HG02571 (cell line): ENCODE measurements at regions not wholly inside any gene's neighbourhood (a gene's known extent, or its start where the extent isn't known, plus 50 kb on each side); places are given as distances from the start of the nearest gene placed in this dataset.

ENCODE experiments used
- ATAC-seq: cut with Tn5 transposase; IDR thresholded peaks from one replicate; pipeline ENCODE4 v1.9.1; 2021; ENCODE audit warnings: mild to moderate bottlenecking, moderate library complexity; ENCODE audit not compliant: unreplicated experiment

- no peak for ATAC-seq
These were observed 544.5 kb upstream of the CDH11 start for GRCh38 chr16:65666132-65666941.

DNA sequence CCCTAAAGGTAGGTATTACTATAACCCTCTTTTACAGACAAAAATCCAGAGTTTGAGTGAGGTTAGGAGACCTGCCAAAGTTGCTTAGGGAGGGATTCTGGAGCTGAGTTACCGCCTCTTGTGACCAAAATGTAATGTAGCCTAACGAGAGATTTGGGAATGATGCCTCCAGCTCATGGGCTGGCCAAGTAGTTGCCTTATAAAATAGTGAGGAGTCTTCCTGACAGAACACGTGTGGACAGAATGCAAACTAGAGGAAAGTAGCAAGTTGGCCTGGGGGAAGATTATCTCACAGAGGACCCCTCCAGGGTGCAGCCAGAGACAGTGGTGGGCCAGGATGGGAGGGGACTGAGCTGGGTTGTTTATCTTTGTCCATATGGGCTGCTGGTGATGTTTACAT lies 543.7 kb upstream of the CDH11 start:
- no peak for ATAC-seq

- ATAC-seq, result no peak
These were observed 541.9 kb upstream of the CDH11 start for GRCh38 chr16:65663774-65664173.

- ATAC-seq, result no peak
These were observed 540.4 kb upstream of the CDH11 start for GRCh38 chr16:65662256-65662655.

- ATAC-seq, result no peak
These were observed 539.7 kb upstream of the CDH11 start for GRCh38 chr16:65661558-65661957.

DNA sequence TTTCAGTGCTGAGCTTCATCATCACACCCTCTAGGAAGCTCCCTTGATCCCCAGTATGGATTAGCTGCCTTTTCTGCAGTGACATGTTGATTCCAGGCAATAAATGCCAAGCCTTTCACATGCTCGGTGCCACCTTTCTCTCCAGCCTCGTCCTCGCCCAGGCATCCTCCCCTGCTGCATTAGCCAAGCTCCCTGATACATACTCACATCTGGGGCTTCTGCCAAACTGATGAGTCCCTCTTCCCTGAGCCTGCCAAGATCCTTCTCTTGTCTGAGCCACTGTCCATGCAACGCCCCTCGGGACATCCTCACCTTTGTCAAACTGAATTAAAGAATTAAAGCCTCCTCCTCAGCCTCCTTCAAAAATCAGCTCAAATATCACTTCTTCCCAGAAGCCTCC lies 538.5 kb upstream of the CDH11 start:
- ATAC-seq, result no peak

DNA sequence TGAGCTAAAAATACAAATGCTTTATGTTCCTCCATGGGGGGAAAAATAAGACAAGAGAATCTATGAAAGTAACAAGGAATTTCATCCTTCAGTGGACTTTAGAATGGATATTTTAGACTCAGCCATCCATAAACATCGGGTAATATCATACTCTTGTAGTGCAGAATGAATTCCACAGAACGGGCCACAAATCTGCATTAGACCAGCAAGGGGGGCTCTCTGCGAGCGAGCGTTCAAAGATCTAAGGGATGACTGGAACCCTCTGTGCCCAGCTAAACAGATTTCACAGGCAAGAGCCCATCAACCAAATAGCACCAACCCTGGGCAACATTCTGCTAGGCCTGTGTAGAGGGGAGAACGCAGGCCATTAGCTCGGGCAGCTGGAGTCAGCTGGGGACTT lies 537.9 kb upstream of the CDH11 start:
- no peak for ATAC-seq

DNA sequence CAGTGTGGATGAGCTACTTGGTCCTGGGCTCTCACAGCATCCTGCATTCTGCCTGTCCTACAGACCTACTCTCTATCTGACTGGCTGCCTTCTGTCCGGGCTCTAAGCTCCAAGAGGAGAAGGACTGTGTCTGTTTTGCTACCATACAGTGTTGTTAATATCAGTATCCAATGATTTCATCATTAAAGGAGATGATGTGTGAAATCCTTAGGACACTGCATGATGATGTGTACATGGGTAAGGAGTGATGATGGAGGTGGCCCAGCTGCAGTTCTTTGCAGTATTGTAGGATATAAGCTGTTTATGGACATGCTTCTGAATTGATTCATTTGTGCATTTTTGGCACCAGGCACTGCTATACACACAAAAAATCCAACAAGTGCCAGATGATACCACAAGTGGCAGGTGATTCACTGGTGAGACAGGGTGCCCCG lies 536.9 kb upstream of the CDH11 start:
- ATAC-seq, result no peak

DNA sequence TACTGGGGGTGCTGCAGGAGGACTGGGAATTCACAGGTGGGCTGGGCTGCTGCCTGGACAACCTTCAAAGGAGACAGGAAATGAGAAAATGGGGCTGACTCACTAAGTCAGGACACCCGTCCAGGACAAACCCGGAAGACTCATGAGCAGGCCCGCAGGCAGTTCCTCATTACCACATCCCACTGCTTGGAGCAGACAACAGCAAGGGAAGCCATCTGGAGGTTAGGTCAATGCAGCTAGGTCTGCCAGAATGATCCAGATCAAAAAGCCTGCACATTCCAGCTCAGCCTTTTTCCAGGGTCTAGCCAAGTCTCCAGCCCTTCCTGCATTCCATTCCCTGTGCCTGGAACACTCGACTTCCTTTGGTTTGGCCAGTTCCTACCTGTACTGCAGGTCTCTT lies 536.5 kb upstream of the CDH11 start:
- no peak for ATAC-seq

- no peak for ATAC-seq
These were observed 535.7 kb upstream of the CDH11 start for GRCh38 chr16:65657556-65657955.

- ATAC-seq, result no peak
These were observed 535.2 kb upstream of the CDH11 start for GRCh38 chr16:65657071-65657494.

DNA sequence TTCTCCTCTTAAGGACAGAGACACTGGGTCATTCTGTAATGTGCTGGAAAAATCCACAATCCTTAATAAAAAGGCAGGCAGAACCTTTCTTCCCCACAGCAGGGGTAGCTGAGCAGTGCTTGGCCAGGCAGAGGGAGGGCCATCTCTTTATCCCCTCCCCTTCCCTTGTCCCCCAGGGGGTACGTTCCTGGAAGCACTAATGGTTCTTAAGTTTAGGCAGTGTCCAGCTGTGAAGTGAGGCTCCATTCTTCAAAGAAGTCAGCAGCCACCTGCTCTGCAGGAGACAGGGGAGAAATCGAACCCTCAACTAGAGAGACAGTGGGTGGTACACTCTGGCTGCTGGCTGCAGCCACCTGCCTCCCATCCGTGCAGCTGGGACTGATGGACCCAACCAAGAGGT lies 533.9 kb upstream of the CDH11 start:
- ATAC-seq, result no peak

- no peak for ATAC-seq
These were observed 526.2 kb upstream of the CDH11 start for GRCh38 chr16:65648101-65648500.

DNA sequence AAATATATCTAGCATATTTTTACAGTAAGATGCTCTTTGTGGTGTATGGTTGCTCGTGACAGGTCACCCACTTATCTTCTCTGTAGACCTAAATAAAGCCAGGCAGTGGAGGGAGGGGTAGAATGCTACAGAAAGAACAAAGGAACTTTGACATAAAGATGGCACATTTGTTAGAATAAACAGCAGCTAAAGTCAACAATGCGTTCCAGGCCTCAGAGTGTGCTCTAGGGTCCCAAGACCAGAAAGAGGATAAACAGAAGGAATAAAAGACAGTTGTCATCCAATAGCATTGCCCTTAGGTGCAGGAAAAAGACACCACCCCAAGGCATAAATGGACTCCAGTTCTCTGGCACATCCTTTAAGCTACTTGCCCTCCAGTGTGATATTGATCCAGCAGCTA lies 523.0 kb upstream of the CDH11 start:
- no peak for ATAC-seq

DNA sequence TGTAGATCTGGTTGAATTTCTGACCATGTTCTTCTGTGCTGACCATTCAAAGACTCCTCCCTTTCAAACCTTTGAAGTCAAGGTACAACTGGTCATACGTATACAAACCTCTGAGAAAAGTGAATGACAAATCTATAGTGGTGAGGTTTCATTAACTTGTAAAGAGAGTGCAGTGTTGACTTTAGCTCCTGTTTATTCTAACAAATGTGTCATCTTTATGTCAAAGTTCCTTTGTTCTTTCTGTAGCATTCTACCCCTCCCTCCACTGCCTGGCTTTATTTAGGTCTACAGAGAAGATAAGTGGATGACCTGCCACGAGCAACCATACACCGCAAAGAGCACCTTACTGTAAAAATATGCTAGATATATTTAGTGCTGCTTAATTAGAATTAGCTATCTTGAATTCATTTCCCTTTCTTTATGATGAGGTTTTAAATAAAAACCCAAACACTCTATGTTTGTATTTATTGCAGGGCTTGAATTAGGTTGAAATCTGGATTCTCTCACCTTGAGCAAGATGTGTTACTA lies 520.0 kb upstream of the CDH11 start:
- no peak for ATAC-seq

DNA sequence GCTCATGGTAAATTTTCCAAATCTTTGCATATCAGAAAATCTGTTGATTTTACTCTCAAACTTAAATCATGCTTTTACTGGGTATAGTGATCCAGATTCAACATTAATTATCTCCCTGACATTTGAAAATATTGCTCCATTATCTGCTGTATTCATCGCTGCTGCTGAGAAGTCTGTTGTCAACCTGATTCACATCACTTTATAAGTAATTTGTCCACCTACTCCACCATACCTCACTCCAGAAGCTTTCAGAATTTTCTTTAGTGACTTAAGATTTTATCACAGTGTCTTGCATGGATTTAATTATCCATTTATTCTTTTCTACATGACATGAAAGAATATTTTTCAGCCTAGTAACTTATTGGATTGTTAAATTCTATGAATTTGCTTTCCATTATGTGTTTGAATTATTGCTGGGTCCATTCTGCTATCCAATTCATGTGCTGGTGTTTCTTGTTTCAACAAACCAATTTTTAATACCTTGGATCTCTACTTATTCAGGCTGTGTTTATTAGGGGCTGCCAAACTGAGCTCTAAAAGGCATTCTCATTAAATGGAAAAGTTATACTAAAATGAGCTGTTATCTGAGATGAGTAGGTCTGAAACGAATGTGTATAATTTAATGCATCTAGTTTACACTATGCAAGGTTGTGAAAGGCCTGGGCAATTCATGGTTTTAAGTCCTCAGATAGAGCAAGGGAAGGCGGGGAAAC lies 519.3 kb upstream of the CDH11 start:
- no peak for ATAC-seq

DNA sequence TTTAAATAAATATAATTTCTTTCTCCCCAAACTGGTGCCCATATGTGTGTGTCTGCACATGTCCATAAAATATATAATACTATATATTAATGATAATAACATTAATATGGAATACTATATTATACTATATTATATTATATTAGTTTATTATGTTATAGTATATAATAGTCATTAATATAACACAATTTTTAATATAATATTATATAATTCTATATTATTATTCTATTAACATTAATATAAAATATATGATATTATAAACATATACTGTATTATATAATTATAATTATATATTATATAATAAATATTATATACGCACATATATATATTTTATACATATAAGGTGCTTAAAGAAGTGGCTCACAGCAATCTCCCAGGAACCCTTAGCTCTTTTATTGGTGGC lies 513.0 kb upstream of the CDH11 start:
- no peak for ATAC-seq

DNA sequence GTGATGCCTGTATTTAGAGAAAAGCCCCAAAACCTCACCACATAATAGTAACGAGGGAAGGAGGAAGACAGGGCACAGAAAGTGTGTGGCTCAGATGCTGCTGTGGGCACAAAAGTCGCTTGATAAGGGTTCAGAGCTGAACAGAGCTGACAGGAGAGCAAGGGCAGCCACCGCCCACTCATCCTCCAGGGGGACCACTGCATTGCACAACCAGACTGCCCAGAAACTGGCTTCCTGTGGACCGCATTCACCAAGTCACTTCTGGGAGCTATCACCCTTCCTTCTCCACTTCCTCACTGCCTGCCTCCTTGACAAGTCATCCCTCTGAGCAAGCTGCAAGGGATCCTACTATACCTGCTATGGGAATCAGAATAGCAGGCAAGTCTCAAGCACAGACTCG lies 512.4 kb upstream of the CDH11 start:
- no peak for ATAC-seq

GRCh38 chr16:65624666-65625065 lies 502.8 kb upstream of the CDH11 start:
- ATAC-seq, result no peak

DNA sequence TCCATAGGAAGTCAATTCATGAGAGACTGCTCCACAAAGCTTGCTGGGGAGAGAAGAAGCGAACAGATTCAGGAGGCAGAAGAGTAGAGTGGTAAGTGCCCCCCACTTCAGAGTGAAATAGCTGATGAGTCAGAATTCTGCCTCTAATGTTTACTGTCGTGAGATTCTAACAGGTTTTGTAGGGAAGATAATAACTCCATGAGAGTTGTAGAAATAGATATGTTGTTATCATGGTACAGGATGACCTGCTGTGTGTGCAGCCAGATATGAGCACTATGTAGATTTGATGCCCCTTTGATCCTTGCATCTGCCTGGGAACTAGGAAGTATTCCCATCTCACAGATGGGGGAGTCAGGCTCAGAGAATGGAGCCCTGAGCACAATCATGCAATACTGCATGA lies 502.4 kb upstream of the CDH11 start:
- ATAC-seq, result no peak

GRCh38 chr16:65622871-65623270 lies 501.0 kb upstream of the CDH11 start:
- ATAC-seq, result no peak

DNA sequence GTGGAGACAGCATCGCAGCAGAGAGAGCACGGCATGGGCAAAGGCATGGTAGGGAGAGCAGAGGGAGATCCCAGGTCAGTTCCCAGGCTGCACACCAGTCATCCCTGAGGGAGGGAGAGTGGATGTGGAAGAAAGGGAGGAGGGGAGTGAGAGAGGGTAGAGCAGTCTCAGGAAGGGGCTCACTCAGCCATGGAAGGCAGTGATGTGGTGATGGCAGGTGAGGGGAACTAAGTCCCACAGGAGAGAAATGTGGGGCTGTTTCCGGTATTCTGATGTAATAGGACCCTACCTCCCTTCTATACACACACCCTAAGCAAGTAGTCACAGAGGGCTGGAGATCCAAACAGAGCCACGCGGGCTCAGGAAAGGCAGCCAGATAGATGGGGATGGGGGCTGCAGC lies 500.3 kb upstream of the CDH11 start:
- no peak for ATAC-seq
